Glutamatergic neuron (in vitro differentiated cells): ENCODE measurements at regions not wholly inside any gene's neighbourhood (a gene's known extent, or its start where the extent isn't known, plus 50 kb on each side); places are given as distances from the start of the nearest gene placed in this dataset.

Source experiments
- DNase-seq: peaks from one replicate; pipeline ENCODE4 v3.0.0; 2022
- H3K27ac Mint-ChIP-seq: one replicate; pipeline ENCODE4 v1.8.0; 2020; ENCODE audit warnings: mild to moderate bottlenecking, mixed read lengths, inconsistent platforms; ENCODE audit not compliant: unreplicated experiment
- H3K27me3 Mint-ChIP-seq: one replicate; pipeline ENCODE4 v1.8.0; 2020; ENCODE audit warnings: mild to moderate bottlenecking, moderate library complexity, mixed read lengths, inconsistent platforms; ENCODE audit not compliant: unreplicated experiment
- H3K36me3 Mint-ChIP-seq: one replicate; pipeline ENCODE4 v1.8.0; 2020; ENCODE audit warnings: mild to moderate bottlenecking, mixed read lengths, inconsistent platforms; ENCODE audit not compliant: unreplicated experiment
- H3K4me1 Mint-ChIP-seq: one replicate; pipeline ENCODE4 v1.8.0; 2020; ENCODE audit warnings: mild to moderate bottlenecking, low read depth, mixed read lengths, inconsistent platforms; ENCODE audit not compliant: unreplicated experiment
- H3K4me3 Mint-ChIP-seq: one replicate; pipeline ENCODE4 v1.8.0; 2020; ENCODE audit warnings: mild to moderate bottlenecking, mixed read lengths, inconsistent platforms; ENCODE audit not compliant: unreplicated experiment
- H3K9me3 Mint-ChIP-seq: one replicate; pipeline ENCODE4 v1.8.0; 2020; ENCODE audit warnings: mild to moderate bottlenecking, moderate library complexity, mixed read lengths, inconsistent platforms; ENCODE audit not compliant: unreplicated experiment
- TF ChIP-seq, protein P1 (sequence below): fragments of 200-600 bp; sonication (generic); IDR thresholded peaks from one replicate; pipeline ENCODE4 v1.5.0; 2021; ENCODE audit not compliant: partially characterized antibody, unreplicated experiment

DNA sequence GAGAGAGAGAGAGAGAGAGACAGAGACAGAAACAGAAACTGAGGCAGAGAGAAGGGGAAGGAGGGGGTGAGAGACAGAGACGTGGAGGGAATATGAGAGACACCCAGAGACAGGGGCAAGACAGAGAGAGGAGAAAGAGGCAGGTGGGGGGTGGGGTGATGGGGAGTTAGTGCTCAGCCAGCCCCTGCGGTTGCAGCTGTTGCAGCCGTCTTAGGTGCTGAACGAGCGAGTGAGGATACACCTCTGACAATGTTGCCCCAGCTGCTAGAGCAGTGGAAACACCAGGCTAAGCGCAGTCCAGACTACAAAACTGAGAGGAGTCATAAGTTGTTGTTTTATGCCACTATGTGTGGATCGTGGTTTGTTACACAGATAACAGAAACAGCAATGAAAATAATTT, 328.2 kb upstream of the SHH start:
- H3K27ac Mint-ChIP-seq = no peak overlapping the region
- H3K4me3 Mint-ChIP-seq = no peak overlapping the region
- H3K4me1 Mint-ChIP-seq = peaks cover 4% of the 10 kb centered on the region
- TF ChIP-seq, protein P1, sequence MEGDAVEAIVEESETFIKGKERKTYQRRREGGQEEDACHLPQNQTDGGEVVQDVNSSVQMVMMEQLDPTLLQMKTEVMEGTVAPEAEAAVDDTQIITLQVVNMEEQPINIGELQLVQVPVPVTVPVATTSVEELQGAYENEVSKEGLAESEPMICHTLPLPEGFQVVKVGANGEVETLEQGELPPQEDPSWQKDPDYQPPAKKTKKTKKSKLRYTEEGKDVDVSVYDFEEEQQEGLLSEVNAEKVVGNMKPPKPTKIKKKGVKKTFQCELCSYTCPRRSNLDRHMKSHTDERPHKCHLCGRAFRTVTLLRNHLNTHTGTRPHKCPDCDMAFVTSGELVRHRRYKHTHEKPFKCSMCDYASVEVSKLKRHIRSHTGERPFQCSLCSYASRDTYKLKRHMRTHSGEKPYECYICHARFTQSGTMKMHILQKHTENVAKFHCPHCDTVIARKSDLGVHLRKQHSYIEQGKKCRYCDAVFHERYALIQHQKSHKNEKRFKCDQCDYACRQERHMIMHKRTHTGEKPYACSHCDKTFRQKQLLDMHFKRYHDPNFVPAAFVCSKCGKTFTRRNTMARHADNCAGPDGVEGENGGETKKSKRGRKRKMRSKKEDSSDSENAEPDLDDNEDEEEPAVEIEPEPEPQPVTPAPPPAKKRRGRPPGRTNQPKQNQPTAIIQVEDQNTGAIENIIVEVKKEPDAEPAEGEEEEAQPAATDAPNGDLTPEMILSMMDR = no peak
- H3K9me3 Mint-ChIP-seq = peaks cover 2% of the 10 kb centered on the region
- peaks cover 4% of the 10 kb centered on the region for H3K27me3 Mint-ChIP-seq
- peaks cover 4% of the 10 kb centered on the region for H3K36me3 Mint-ChIP-seq
- DNase-seq = no peak

DNA sequence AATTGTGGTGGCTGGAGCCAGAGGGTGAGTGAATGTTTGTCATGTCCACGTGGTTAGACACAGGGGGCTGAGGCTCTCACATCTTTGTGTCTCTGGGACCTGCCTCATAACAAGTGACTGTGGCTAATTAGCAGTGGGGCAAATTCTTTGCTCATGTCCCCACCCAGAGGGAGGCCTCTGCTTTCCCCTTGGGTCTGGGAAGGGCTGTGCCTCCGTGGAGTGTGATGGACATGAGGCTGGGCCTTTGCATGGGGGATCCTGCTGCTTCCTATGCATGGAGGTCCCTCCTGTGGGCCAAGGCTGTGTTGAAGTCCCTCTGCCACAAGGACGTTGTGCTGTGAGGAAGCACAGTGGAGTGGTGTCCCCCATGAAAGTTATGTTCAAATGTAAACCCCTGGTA, 327.4 kb upstream of the SHH start:
- TF ChIP-seq, protein P1 = no peak
- Mint-ChIP-seq H3K27ac (no peak overlapping the region), H3K4me1 (peaks cover 4% of the 10 kb centered on the region), H3K9me3 (no peaks in the 10 kb centered on the region), H3K36me3 (peaks cover 4% of the 10 kb centered on the region), H3K27me3 (peaks cover 4% of the 10 kb centered on the region), H3K4me3 (no peak overlapping the region)
- DNase-seq = no peak

DNA sequence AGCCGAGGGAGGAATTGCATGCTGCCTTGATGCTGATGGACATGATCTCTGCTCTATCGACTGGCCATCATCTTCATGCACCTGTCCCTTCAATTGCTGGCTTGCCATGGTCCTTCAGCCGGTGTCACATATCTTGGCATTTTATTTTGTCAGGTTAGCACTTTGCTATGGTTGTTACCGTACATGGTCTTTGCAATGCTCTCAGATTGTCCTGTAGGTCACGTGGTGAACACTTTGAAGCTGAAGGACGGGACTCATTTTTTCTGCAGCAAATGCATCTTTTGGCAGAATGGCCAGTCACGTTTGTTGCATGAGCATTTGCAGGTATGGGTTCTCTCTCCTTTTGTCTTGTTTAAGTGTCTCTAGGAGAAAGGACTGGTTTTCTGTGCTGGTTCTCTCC, 326.8 kb upstream of the SHH start:
- Mint-ChIP-seq H3K4me3 (no peak overlapping the region), H3K9me3 (no peaks in the 10 kb centered on the region), H3K27me3 (peaks cover 4% of the 10 kb centered on the region), H3K4me1 (peaks cover 2% of the 10 kb centered on the region), H3K27ac (no peak overlapping the region), H3K36me3 (peaks cover 4% of the 10 kb centered on the region)
- TF ChIP-seq, protein P1 = no peak
- no peak for DNase-seq

DNA sequence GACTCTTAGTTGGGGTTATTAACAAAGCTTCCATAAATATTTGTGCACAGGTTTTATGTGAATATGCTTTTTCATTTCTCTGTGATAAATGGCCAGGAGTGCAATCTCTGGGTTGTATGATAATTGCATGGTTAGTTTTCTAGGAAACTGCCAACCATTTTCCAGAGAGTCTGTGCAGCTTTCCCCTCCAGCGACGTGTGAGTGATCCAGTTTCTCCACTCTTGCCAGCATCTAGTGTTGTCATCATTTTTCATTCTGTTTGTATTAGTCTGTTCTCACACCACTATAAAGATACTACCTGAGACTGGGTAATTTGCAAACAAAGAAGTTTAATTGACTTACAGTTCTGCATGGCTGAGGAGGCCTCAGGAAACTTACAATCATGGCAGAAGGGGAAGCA, 319.6 kb upstream of the SHH start:
- Mint-ChIP-seq H3K9me3 (no peaks in the 10 kb centered on the region), H3K27ac (no peak overlapping the region), H3K4me3 (no peak overlapping the region), H3K4me1 (no peaks in the 10 kb centered on the region), H3K36me3 (no peaks in the 10 kb centered on the region), H3K27me3 (peaks cover 2% of the 10 kb centered on the region)
- DNase-seq = no peak
- TF ChIP-seq, protein P1 = no peak

DNA sequence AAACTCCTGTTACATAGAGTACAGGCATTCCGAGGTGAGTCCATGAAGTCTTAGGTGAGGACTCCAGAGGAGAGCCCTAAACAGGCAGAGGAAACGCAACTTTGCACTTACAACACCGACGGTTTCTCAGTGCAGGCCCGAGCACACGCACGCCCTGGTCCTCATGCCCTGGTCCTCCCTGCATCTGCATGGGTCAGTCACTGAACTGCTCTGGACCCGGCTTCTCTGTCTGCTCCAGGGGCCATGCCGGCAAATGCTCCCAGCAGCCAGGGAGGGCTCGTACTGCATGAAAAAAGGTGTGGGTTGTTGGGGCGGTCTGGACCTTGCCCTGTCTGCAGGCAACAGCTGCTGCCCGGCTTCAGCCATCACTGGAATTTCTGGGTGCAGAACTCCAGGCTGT, 317.3 kb upstream of the SHH start:
- H3K36me3 Mint-ChIP-seq = no peaks in the 10 kb centered on the region
- H3K27me3 Mint-ChIP-seq = peaks cover 1% of the 10 kb centered on the region
- TF ChIP-seq, protein P1 = no peak
- no peak for DNase-seq
- no peaks in the 10 kb centered on the region for H3K9me3 Mint-ChIP-seq
- H3K4me1 Mint-ChIP-seq = no peaks in the 10 kb centered on the region
- H3K27ac Mint-ChIP-seq = no peak overlapping the region
- no peak overlapping the region for H3K4me3 Mint-ChIP-seq
